ENCODE measurements at regions not wholly inside any gene's neighbourhood (a gene's known extent, or its start where the extent isn't known, plus 50 kb on each side); places are given as distances from the start of the nearest gene placed in this dataset.

DNA sequence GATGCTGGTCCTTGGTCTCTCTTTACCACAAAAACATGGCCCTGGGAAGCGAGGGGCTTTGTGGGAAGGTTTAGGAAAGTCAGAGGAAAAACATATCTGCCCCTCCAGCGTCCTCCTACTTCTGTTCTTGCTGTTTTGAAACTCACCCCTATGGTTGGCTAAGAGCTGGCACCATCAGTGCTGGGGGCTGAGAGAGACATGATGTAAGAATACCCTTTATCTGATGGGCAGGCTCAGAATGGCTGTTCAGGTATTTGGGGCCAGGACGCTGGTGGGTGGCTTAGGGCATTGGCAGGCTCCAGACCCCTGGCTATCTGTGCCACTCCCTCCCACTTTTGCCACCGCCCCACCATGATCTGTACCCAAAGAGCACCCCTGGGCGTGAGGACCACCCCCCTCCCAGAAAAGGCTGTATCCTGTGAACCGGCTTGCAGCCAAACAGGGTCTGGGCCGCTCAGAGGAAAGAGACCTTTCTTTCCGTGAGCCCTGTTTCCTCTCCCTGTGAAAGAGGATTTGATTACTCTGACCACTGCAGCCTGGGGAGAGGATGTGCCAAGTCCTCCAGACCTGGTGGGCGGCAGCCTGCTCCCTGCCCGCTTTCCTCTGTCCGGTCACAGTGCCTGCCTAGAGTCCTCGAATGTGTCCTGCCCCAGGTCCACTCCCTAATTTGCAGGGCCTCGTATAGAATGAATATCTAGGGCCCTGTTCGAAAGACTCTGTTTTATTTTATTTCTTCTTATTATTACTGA lies 61.3 kb upstream of the SLC6A6 start:
- H3K36me3 Mint-ChIP-seq, result no peaks in the 10 kb centered on the region
- no peak overlapping the region for H3K4me3 Mint-ChIP-seq
- CTCF ChIA-PET, result no interaction called here
- H3K4me1 Mint-ChIP-seq, result peaks cover 21% of the 10 kb centered on the region
- no peak for TF ChIP-seq FOXP1 (CRISPR knock-in tag; IDR thresholded peaks at IDR 0.05; ENCODE audit: borderline replicate concordance)
- TF ChIP-seq, protein P1, sequence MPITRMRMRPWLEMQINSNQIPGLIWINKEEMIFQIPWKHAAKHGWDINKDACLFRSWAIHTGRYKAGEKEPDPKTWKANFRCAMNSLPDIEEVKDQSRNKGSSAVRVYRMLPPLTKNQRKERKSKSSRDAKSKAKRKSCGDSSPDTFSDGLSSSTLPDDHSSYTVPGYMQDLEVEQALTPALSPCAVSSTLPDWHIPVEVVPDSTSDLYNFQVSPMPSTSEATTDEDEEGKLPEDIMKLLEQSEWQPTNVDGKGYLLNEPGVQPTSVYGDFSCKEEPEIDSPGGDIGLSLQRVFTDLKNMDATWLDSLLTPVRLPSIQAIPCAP (CRISPR knock-in tag; IDR thresholded peaks at IDR 0.05), result no peak
- TF ChIP-seq, protein P2, sequence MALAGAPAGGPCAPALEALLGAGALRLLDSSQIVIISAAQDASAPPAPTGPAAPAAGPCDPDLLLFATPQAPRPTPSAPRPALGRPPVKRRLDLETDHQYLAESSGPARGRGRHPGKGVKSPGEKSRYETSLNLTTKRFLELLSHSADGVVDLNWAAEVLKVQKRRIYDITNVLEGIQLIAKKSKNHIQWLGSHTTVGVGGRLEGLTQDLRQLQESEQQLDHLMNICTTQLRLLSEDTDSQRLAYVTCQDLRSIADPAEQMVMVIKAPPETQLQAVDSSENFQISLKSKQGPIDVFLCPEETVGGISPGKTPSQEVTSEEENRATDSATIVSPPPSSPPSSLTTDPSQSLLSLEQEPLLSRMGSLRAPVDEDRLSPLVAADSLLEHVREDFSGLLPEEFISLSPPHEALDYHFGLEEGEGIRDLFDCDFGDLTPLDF (CRISPR knock-in tag; IDR thresholded peaks at IDR 0.05), result no peak
- no peak overlapping the region; the same call in 1 of the 2 replicates for H3K27ac Mint-ChIP-seq
- DNase-seq (ENCODE audit: low spot score) (no peak), ATAC-seq (no peak)
- POLR2A ChIA-PET, result no interaction called here
- peaks cover 5% of the 10 kb centered on the region; the same call in 1 of the 2 replicates for H3K9me3 Mint-ChIP-seq
- H3K27me3 Mint-ChIP-seq (ENCODE audit: low read depth), result peaks cover 29% of the 10 kb centered on the region

DNA sequence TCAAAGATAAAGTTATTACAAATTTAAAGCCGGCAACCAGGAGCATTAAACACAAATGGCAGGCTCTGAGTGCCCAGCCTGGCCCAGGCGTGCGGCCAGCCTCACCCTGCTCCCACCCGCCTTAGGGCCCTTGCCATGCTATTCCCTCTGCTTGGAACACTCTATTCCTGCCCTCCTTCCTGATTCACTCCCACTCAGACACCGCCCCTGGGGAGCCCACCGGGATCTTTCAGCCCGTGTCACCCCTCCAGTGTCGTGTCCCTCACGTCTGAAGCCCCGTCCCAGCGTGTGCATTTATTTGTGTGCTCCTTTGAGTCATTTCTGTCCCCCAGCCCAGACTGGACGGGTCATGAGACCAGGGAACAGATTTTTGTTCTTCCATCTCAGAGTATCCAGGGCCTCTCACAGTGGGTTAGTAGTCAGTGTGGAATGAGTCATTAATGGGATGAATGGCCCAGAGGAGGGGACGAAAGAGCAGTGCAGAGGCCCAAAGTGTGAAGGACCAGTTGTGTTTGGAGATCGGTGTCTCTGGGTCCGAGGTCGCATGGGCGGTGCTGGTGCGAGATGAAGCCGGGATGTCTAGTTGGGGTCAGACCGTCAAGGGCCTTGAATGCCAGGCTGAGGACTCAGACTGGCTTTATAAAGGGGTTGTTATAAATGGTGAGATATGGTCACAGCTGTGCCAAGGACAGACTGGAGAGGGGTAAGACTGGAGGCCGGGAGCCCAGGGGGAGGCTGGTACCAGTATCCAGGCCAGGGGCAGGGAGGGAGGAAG lies 58.9 kb upstream of the SLC6A6 start:
- POLR2A ChIA-PET, result no interaction called here
- TF ChIP-seq, protein P3, sequence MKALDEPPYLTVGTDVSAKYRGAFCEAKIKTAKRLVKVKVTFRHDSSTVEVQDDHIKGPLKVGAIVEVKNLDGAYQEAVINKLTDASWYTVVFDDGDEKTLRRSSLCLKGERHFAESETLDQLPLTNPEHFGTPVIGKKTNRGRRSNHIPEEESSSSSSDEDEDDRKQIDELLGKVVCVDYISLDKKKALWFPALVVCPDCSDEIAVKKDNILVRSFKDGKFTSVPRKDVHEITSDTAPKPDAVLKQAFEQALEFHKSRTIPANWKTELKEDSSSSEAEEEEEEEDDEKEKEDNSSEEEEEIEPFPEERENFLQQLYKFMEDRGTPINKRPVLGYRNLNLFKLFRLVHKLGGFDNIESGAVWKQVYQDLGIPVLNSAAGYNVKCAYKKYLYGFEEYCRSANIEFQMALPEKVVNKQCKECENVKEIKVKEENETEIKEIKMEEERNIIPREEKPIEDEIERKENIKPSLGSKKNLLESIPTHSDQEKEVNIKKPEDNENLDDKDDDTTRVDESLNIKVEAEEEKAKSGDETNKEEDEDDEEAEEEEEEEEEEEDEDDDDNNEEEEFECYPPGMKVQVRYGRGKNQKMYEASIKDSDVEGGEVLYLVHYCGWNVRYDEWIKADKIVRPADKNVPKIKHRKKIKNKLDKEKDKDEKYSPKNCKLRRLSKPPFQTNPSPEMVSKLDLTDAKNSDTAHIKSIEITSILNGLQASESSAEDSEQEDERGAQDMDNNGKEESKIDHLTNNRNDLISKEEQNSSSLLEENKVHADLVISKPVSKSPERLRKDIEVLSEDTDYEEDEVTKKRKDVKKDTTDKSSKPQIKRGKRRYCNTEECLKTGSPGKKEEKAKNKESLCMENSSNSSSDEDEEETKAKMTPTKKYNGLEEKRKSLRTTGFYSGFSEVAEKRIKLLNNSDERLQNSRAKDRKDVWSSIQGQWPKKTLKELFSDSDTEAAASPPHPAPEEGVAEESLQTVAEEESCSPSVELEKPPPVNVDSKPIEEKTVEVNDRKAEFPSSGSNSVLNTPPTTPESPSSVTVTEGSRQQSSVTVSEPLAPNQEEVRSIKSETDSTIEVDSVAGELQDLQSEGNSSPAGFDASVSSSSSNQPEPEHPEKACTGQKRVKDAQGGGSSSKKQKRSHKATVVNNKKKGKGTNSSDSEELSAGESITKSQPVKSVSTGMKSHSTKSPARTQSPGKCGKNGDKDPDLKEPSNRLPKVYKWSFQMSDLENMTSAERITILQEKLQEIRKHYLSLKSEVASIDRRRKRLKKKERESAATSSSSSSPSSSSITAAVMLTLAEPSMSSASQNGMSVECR (CRISPR knock-in tag; IDR thresholded peaks at IDR 0.05; ENCODE audit: borderline replicate concordance), result no peak
- no peak for TF ChIP-seq FOXP1 (CRISPR knock-in tag; IDR thresholded peaks at IDR 0.05; ENCODE audit: borderline replicate concordance)
- Mint-ChIP-seq H3K27me3 (ENCODE audit: low read depth) (peaks cover 27% of the 10 kb centered on the region), H3K4me1 (peaks cover 13% of the 10 kb centered on the region), H3K4me3 (no peak overlapping the region), H3K27ac (no peak overlapping the region), H3K36me3 (no peaks in the 10 kb centered on the region), H3K9me3 (no peaks in the 10 kb centered on the region)
- DNase-seq (ENCODE audit: low spot score) (no peak), ATAC-seq (no peak)
- CTCF ChIA-PET, result interaction anchor here (1.8 kb wide), 1 partner anchor 82 kb away, joined by 9 read pairs; no protein-coding TSS in a partner anchor

DNA sequence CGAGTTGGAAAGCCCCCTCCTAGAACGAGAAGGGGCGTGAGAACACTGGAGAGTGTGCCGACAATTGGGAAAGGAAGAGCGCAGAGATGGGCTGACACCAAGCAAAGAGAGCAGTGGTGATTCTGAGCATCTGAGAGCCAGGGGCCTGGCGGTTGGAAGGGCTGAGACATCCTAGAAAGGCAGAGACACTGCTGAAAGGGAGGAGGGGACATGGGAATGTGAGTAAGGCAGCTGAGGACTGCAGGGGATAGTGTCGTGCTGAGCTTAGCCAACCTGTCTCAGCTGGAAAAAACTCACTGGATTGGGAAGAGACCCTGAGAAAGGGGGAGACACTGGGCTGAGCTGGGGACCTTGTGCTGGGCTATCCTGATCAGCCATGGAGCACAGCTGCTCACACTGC lies 58.1 kb upstream of the SLC6A6 start:
- no peak overlapping the region for H3K4me3 Mint-ChIP-seq
- peaks cover 27% of the 10 kb centered on the region for H3K27me3 Mint-ChIP-seq (ENCODE audit: low read depth)
- H3K4me1 Mint-ChIP-seq, result peaks cover 13% of the 10 kb centered on the region
- peak overlapping the region; percentile 29; the same call in 1 of the 2 replicates for H3K27ac Mint-ChIP-seq
- CTCF ChIA-PET, result interaction anchor here (0.6 to 1.9 kb wide), 6 partner anchors 15 to 124 kb away, joined by 3 to 9 read pairs (median 6); no protein-coding TSS in a partner anchor
- ATAC-seq (peak; percentile 79), DNase-seq (ENCODE audit: low spot score) (peak; percentile 29)
- no peaks in the 10 kb centered on the region for H3K9me3 Mint-ChIP-seq
- TF ChIP-seq TP53 (CRISPR knock-in tag; IDR thresholded peaks at IDR 0.05) (no peak), ZNF423 (CRISPR knock-in tag; IDR thresholded peaks at IDR 0.05) (peak; percentile 49; the same call in 1 of the 2 replicates)
- POLR2A ChIA-PET, result no interaction called here
- no peaks in the 10 kb centered on the region for H3K36me3 Mint-ChIP-seq

DNA sequence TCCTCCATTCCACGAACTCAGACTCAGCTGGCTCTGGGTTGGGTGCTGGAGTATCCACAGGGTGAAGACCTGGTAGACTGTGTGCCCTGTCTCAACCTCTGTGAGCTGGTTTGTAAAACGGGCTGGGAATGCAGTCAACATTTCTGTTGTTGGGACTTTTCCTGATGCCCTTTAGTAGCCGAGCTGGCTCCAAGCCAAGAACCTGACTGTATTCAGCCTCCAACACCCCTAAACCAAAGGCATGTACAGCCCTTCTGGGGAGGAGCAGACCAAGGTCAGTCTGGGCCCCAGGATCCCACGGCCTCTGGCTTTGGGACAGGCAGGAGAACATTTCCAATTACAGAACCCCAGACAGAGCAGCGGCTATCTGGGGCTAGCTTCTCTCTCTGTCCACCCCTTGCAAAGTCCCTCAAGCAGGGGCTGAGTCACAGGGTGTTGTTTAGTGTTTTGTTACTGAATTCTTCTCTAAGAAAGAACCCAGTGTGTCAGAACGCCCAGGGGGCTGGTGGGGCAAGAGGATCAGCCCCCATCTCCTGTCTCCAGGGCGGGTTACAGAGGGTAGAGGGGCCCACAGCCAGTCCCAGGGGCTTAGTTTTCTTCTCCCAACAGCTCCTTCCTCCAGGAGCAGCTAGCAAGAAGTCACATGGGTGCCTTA lies 56.8 kb upstream of the SLC6A6 start:
- H3K4me1 Mint-ChIP-seq, result peaks cover 13% of the 10 kb centered on the region
- POLR2A ChIA-PET, result no interaction called here
- no peaks in the 10 kb centered on the region for H3K9me3 Mint-ChIP-seq
- TF ChIP-seq ZNF671 (CRISPR knock-in tag; IDR thresholded peaks at IDR 0.05), result no peak
- TF ChIP-seq, protein P4, sequence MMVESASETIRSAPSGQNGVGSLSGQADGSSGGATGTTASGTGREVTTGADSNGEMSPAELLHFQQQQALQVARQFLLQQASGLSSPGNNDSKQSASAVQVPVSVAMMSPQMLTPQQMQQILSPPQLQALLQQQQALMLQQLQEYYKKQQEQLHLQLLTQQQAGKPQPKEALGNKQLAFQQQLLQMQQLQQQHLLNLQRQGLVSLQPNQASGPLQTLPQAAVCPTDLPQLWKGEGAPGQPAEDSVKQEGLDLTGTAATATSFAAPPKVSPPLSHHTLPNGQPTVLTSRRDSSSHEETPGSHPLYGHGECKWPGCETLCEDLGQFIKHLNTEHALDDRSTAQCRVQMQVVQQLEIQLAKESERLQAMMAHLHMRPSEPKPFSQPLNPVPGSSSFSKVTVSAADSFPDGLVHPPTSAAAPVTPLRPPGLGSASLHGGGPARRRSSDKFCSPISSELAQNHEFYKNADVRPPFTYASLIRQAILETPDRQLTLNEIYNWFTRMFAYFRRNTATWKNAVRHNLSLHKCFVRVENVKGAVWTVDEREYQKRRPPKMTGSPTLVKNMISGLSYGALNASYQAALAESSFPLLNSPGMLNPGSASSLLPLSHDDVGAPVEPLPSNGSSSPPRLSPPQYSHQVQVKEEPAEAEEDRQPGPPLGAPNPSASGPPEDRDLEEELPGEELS (CRISPR knock-in tag; IDR thresholded peaks at IDR 0.05), result no peak
- TF ChIP-seq, protein P5, sequence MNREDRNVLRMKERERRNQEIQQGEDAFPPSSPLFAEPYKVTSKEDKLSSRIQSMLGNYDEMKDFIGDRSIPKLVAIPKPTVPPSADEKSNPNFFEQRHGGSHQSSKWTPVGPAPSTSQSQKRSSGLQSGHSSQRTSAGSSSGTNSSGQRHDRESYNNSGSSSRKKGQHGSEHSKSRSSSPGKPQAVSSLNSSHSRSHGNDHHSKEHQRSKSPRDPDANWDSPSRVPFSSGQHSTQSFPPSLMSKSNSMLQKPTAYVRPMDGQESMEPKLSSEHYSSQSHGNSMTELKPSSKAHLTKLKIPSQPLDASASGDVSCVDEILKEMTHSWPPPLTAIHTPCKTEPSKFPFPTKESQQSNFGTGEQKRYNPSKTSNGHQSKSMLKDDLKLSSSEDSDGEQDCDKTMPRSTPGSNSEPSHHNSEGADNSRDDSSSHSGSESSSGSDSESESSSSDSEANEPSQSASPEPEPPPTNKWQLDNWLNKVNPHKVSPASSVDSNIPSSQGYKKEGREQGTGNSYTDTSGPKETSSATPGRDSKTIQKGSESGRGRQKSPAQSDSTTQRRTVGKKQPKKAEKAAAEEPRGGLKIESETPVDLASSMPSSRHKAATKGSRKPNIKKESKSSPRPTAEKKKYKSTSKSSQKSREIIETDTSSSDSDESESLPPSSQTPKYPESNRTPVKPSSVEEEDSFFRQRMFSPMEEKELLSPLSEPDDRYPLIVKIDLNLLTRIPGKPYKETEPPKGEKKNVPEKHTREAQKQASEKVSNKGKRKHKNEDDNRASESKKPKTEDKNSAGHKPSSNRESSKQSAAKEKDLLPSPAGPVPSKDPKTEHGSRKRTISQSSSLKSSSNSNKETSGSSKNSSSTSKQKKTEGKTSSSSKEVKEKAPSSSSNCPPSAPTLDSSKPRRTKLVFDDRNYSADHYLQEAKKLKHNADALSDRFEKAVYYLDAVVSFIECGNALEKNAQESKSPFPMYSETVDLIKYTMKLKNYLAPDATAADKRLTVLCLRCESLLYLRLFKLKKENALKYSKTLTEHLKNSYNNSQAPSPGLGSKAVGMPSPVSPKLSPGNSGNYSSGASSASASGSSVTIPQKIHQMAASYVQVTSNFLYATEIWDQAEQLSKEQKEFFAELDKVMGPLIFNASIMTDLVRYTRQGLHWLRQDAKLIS (CRISPR knock-in tag; IDR thresholded peaks at IDR 0.05; ENCODE audit: borderline replicate concordance), result no peak
- no peak for TF ChIP-seq FOXJ3 (CRISPR knock-in tag; IDR thresholded peaks at IDR 0.05; ENCODE audit: borderline replicate concordance)
- H3K36me3 Mint-ChIP-seq, result no peaks in the 10 kb centered on the region
- H3K27ac Mint-ChIP-seq, result no peak overlapping the region
- H3K4me3 Mint-ChIP-seq, result no peak overlapping the region
- CTCF ChIA-PET, result interaction anchor here (0.8 to 1.9 kb wide), 6 partner anchors 16 to 85 kb away, joined by 3 to 7 read pairs (median 4); no protein-coding TSS in a partner anchor
- DNase-seq (ENCODE audit: low spot score), result no peak
- ATAC-seq, result no peak
- peaks cover 27% of the 10 kb centered on the region for H3K27me3 Mint-ChIP-seq (ENCODE audit: low read depth)

All from WTC11 (cell line).